CD4-positive, alpha-beta T cell (primary cell): ENCODE measurements at regions not wholly inside any gene's neighbourhood (a gene's known extent, or its start where the extent isn't known, plus 50 kb on each side); places are given as distances from the start of the nearest gene placed in this dataset.

Experiments used
- ATAC-seq: fragments of 200-7000 bp; cut with Tn5 transposase; one replicate; pipeline ENCODE4 v1.10.0; 2022; ENCODE audit warnings: mild to moderate bottlenecking; ENCODE audit not compliant: poor library complexity
- CTCF ChIA-PET: fragments of 350-600 bp; sonication (Branson Sonifier 250); formaldehyde crosslinking; loops from one replicate; lab custom pipeline; 2021; ENCODE audit warnings: antibody characterized with exemption, inconsistent platforms; lab: Charles Lee
- POLR2A ChIA-PET: fragments of 350-600 bp; sonication (Branson Sonifier 250); formaldehyde crosslinking; loops from one replicate; lab custom pipeline; 2021; ENCODE audit warnings: antibody characterized with exemption, inconsistent platforms; lab: Charles Lee
- DNase-seq, 14 experiments: peaks; one replicate each; pipeline ENCODE4 v3.0.0-alpha.2; 2013 to 2020; ENCODE audit warnings: mixed read lengths in 2 of 14
- H3K27ac ChIP-seq, 2 donors: one replicate each; pipeline versions ENCODE4 v1.5.1 to v1.7.0; 2013; ENCODE audit warnings: low read length in 2 of 2, low read depth in 1 of 2, mild to moderate bottlenecking in 1 of 2
- H3K27me3 ChIP-seq, 2 experiments: 1 replicate in 1 of 2; 2 replicates in 1 of 2; pipeline versions ENCODE4 v1.6.1 to v1.7.0; 2013; ENCODE audit warnings: low read length in 2 of 2, control low read depth in 1 of 2, mild to moderate bottlenecking in 1 of 2, moderate library complexity in 1 of 2; ENCODE audit not compliant: insufficient read depth in 2 of 2, control insufficient read depth in 1 of 2
- H3K36me3 ChIP-seq: one replicate; pipeline ENCODE4 v1.6.1; 2013; ENCODE audit warnings: low read length, control low read depth; ENCODE audit not compliant: insufficient read depth
- H3K4me1 ChIP-seq: one replicate; pipeline ENCODE4 v1.6.1; 2013; ENCODE audit warnings: low read length, control low read depth; ENCODE audit not compliant: insufficient read depth
- H3K4me3 ChIP-seq: one replicate; pipeline ENCODE4 v1.5.1; 2013; ENCODE audit warnings: mild to moderate bottlenecking, low read length, moderate library complexity
- H3K9me3 ChIP-seq, 2 experiments: 1 replicate in 1 of 2; 2 replicates in 1 of 2; pipeline versions ENCODE4 v1.6.1 to v1.7.0; 2013; ENCODE audit warnings: low read length in 2 of 2, mild to moderate bottlenecking in 2 of 2, control low read depth in 1 of 2, moderate library complexity in 1 of 2; ENCODE audit not compliant: control insufficient read depth in 1 of 2, insufficient read depth in 1 of 2
- H3K27ac Mint-ChIP-seq: one replicate; pipeline ENCODE4 v1.8.0; 2020; ENCODE audit warnings: mixed read lengths
- H3K27me3 Mint-ChIP-seq: one replicate; pipeline ENCODE4 v1.8.0; 2021; ENCODE audit warnings: mixed read lengths
- H3K36me3 Mint-ChIP-seq: one replicate; pipeline ENCODE4 v1.8.0; 2021; ENCODE audit warnings: low read depth, mixed read lengths
- H3K4me1 Mint-ChIP-seq: one replicate; pipeline ENCODE4 v1.8.0; 2021; ENCODE audit warnings: low read depth, mixed read lengths
- H3K4me3 Mint-ChIP-seq: one replicate; pipeline ENCODE4 v1.8.0; 2020; ENCODE audit warnings: mild to moderate bottlenecking, mixed read lengths
- H3K9me3 Mint-ChIP-seq: one replicate; pipeline ENCODE4 v1.8.0; 2020; ENCODE audit warnings: mixed read lengths
- CTCF ChIP-seq: fragments of 200-600 bp; IDR thresholded peaks from one replicate; pipeline ENCODE4 v1.8.0; 2022; ENCODE audit warnings: antibody characterized with exemption, mild to moderate bottlenecking
- intact Hi-C, 2 experiments: fragments of 100-400 bp; cut with DNase I in 1 of 2; cut with micrococcal nuclease in 1 of 2; formaldehyde crosslinking; loops; one replicate each; pipeline versions ENCODE4 v1.15.1 to v1.9.0; 2023 to 2025; cut with DNase I, micrococcal nuclease

GRCh38 chr1:190717055-190717454, 239.4 kb upstream of the BRINP3 start:
- no peak overlapping the region for H3K27ac ChIP-seq
- no peaks in the 10 kb centered on the region for H3K36me3 ChIP-seq
- H3K4me3 ChIP-seq = no peak overlapping the region
- H3K27me3 ChIP-seq = no peaks in the 10 kb centered on the region
- intact Hi-C loops = no loop called here
- no peak for TF ChIP-seq CTCF
- no peaks in the 10 kb centered on the region for H3K4me1 Mint-ChIP-seq
- ATAC-seq (no peak), DNase-seq (no peak)
- no peaks in the 10 kb centered on the region for H3K27me3 Mint-ChIP-seq
- POLR2A ChIA-PET = no interaction called here
- CTCF ChIA-PET = interaction anchor here (0.6 kb wide), 1 partner anchor 547 kb away, joined by 3 read pairs; no protein-coding TSS in a partner anchor
- H3K4me1 ChIP-seq = no peaks in the 10 kb centered on the region
- peaks cover 0 to 3% of the 10 kb centered on the region in 2 experiments for H3K9me3 ChIP-seq
- peaks cover 5% of the 10 kb centered on the region for H3K9me3 Mint-ChIP-seq
- no peaks in the 10 kb centered on the region for H3K36me3 Mint-ChIP-seq
- H3K4me3 Mint-ChIP-seq = no peak overlapping the region
- no peak overlapping the region for H3K27ac Mint-ChIP-seq

- DNase-seq = no peak
- Histone ChIP-seq H3K4me3 (no peak overlapping the region), H3K27ac (no peak overlapping the region), H3K9me3 (no peaks in the 10 kb centered on the region), H3K27me3 (no peaks in the 10 kb centered on the region), H3K36me3 (no peaks in the 10 kb centered on the region), H3K4me1 (no peaks in the 10 kb centered on the region)
- intact Hi-C loops = no loop called here
- Mint-ChIP-seq H3K36me3 (no peaks in the 10 kb centered on the region), H3K4me3 (no peak overlapping the region), H3K4me1 (no peaks in the 10 kb centered on the region), H3K27ac (no peak overlapping the region), H3K27me3 (no peaks in the 10 kb centered on the region), H3K9me3 (no peaks in the 10 kb centered on the region)
- CTCF ChIA-PET = no interaction called here
- TF ChIP-seq CTCF = no peak
- no peak for ATAC-seq
- POLR2A ChIA-PET = no interaction called here
Measured at GRCh38 chr1:190736971-190737590, 259.4 kb upstream of the BRINP3 start.

GRCh38 chr1:190738317-190738716, 260.7 kb upstream of the BRINP3 start:
- H3K36me3 Mint-ChIP-seq = no peaks in the 10 kb centered on the region
- no peak overlapping the region for H3K4me3 ChIP-seq
- H3K27ac Mint-ChIP-seq = no peak overlapping the region
- no peaks in the 10 kb centered on the region for H3K36me3 ChIP-seq
- H3K27me3 ChIP-seq = no peaks in the 10 kb centered on the region
- DNase-seq (no peak), ATAC-seq (no peak)
- ChIA-PET POLR2A (no interaction called here), CTCF (no interaction called here)
- no peak overlapping the region for H3K27ac ChIP-seq
- no peaks in the 10 kb centered on the region for H3K27me3 Mint-ChIP-seq
- H3K9me3 Mint-ChIP-seq = no peaks in the 10 kb centered on the region
- H3K9me3 ChIP-seq = no peaks in the 10 kb centered on the region
- no peaks in the 10 kb centered on the region for H3K4me1 ChIP-seq
- no peak overlapping the region for H3K4me3 Mint-ChIP-seq
- TF ChIP-seq CTCF = no peak
- intact Hi-C loops = no loop called here
- H3K4me1 Mint-ChIP-seq = no peaks in the 10 kb centered on the region
